ENCODE measurements at regions not wholly inside any gene's neighbourhood (a gene's known extent, or its start where the extent isn't known, plus 50 kb on each side); places are given as distances from the start of the nearest gene placed in this dataset.
"Not testable (repeated sequence)": the region's sequence is repeated elsewhere in the genome, so short reads cannot be mapped to it uniquely, and the experiment has no call there.

DNA sequence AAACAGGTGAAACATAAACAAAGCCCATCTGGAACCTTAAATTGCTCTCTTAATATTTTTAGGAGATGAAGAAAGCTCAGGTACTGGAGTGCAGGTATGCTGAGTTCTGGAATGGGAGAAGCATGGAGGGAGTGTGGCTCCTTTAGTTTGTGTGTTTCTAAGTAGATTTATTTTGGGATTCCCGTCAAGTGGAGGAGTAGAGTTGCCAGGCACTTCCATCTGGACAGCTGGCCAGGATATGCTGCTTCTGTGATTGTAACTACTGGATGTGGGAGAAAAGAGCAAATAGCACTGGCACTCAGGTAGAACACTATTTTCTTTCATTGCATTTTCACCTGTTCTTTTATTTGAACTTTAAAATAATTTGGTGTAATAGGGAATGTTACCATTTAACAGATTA is 182.3 kb upstream of the MAST4 start:
- DNase-seq (ENCODE audit: low read depth, low spot score), result no peak

DNA sequence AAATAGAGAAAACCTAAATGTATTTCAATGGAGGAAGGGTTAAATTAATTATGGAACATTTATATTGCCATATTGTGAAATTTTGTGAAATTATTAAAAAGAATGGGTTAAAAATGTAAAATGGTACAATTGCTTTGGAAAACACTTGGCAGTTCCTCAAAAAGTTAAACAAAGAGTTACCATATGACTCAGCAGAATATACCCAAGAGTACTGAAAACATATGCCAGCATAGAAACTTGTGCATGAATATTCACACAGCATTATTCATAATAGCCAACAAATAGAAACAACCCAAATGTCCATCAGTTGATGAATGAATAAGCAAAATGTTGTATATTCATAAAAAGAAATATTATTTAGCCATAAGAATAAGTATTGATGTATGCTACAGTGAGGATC is 181.0 kb upstream of the MAST4 start:
- peak; percentile 25 for DNase-seq (ENCODE audit: low read depth, low spot score)

DNA sequence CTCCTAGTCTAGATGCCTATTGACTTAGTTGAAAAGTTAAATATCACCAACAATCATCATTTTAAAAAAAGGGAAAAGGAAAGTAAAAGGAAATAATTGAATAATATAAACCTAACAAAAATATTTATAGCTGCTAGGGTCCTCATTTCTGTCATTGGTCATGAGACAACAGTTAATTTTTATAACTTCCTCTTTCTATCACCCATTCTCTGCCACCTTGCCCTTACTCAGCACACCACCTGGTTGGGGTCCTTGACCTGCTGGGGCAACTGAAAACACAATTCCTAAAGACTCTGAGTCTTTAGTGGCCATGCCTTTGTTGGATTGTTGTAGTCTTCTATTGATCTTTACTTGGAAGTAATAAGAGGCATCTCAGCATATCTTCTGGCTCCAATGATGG is 179.5 kb upstream of the MAST4 start:
- no peak for DNase-seq (ENCODE audit: low read depth, low spot score)

DNA sequence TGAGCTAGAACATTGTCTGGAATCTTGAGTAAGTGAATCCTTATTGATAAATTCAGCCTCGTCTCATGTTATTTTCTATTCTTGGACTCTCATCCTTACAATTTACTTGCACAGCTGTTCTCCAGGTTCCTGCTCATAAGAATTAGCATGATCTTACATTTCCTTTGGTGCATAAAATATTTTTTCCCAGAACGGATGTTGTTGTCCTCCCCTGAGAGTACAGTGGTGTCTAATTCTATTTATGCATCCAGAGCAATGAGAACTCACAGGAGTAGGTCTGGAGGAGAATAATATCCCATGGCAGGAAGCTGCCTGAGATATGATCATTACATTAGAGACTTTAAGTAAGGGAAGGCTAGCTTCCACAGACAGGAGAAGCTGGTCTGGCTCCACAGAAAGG is 178.4 kb upstream of the MAST4 start:
- DNase-seq (ENCODE audit: low read depth, low spot score), result no peak

DNA sequence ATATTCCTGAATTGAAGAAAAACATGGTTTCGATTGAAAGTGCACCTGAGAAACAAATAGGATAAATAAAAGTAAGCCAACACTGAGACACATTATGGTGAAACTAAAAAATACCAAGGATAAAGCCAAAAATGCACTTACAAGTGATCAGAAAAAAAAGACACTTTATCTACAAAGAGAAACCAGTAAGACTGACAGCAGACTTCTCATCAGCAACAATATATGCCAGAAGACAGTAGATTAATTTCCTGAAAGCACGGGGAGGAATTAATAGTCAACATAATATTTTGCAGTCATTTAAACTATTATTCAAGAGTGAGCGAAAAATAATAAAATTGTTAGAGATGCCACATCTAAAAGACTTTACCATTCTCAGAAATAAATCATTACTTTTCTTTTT is 172.7 kb upstream of the MAST4 start:
- no peak for DNase-seq (ENCODE audit: low read depth, low spot score)

DNA sequence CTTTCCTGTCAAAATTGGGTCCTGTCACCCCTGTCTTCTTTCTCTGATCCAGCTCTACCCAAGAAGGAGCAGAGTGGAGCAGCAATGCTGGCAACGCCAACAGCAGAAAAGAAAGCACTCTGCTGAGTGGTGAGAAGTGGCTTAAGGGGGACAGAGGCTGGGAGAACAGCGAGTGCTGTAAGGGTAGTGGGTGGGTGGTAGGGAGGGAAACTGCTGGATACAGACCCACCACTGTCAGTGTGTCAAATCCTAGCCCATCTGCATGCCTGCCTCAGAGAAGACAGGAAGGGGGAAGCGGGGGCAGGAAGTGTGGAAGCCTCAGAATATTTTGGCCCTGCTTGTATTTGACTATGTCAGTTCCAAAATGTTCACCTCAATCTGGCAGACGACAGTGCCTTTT is 170.4 kb upstream of the MAST4 start:
- DNase-seq (ENCODE audit: low read depth, low spot score), result no peak

DNA sequence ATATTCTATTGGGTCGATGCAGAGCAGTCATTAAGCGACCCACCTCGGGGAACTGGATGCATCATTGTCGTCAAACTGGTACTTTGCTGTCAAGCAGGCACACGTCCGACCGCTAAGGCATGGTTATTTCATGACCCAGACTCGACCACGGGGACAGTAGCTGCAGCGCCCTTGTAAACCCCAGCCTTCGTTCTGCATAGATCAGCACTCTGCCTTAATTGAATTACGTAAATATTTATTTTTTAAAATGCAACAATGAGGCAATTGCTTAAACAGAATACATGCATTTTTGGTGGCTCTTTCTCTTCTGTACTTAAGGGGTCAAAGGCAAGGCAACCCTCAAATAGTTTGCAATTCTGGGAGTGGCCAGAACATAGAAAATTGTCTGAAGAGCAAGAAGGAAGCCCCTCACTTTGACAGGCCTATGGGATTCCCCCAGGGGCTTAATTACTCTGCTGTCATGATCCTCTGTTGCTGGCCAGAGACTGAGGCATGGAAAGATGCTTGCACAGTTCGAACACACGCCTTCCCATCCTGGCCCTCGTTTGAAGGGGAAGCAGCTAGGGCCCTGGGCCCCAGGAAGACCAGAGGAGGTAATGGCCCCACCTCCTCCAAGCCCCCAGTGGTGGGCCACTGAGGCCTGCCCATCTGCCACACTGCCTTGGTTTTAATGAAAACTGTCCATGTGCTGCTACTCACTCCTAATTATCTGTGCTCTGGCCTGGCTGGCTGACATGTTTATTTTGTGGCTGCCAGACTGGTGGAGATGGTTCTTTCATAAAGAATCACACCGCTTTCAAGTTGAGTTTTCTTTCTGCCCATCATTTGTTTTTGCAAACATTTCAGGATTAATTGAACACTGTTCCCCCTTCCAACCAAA is 169.7 kb upstream of the MAST4 start:
- DNase-seq (ENCODE audit: low read depth, low spot score), result no peak

DNA sequence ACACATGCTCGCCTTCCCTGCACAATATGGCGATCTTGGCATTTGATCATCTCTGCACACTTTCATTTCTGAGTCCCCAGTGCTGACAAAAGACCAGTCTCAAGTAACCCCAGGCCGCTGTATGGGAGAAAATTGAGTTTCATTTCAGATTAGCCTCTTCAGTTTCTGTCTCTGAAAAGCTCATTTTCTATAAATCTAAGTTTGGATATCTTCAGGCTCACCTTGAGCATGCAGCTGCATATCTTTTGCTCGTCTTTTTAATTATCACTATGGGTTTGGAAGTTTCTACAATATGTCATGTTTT is 169.1 kb upstream of the MAST4 start:
- peak; percentile 23 for DNase-seq (ENCODE audit: low read depth, low spot score)

DNA sequence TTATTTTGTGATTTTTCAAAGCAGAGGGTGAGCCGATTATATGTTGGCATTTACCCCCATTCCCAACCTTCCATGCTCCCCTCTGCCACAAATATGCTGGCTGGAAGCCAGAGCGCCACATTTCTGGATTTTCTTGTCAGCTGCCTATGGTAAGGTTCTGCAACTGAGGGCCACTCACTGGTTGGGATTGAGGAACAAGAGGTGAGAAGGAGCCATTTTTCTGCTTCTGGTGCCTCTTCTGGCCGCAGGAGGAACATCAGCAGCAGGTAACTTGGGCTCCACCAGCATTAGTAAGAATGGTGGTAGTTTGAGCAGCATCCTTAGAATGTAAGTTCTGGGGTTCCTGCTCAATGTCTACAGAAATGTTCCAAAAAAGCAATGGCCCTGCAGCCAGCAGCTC is 159.5 kb upstream of the MAST4 start:
- no peak for DNase-seq (ENCODE audit: low read depth, low spot score)

DNA sequence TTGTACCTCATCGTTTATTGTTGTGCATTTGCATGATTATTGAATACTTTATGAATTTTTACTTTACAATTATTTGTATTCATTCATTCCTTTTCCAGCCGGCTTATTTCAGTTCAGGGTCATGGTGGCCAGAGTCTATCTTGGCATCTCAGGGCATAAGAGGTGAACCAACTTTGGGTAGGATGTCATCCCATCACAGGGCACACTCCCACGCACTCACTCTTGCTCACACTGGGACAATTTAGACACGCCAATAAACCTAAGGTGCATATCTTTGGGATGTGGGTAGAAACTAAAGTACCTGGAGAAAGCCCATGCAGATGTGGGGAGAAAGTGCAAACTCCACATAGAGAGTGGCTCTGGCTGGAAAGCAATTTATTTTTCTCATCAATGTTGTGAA is 158.1 kb upstream of the MAST4 start:
- DNase-seq (ENCODE audit: low read depth, low spot score), result no peak

DNA sequence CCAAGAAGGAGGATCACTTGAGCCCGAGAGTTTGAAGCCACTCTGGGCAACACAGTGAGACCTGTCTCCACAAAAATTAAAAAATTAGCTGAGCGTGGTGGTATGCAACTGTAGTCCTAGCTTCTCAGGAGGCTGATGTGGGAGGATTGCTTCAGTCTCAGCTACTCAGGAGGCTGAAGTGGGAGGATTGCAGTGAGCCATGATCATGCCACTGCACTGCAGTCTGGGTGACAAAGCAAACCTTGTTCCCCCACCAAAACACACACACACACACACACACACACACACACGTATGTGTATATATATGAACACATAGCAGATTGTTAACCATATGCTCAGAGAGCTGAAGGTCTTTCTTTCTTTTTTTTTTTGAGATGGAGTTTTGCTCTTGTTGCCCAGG is 157.5 kb upstream of the MAST4 start:
- no peak for DNase-seq (ENCODE audit: low read depth, low spot score)

DNA sequence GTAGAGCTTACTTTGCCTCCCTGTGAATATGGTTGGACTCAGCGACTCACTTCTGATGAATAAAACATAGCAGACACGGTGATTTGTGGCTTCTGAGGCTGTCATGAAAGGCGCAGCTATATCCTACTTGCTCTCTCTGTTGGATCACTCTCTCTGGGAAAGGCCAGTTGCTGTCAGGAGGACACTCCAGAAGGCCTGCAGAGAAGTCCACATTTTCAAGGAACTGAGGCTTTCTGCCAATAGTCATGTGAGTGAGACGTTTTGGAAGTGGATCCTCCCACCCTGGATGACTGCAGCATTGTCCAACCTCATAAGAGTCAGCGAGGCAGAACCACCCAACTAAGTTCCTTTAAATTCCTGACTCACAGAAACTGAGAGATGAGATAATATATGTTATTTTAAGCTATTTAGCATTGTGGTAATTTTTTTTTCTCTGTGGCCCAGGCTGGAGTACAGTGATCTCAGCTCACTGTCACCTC is 156.0 kb upstream of the MAST4 start:
- peak; percentile 68 for DNase-seq (ENCODE audit: low read depth, low spot score)

DNA sequence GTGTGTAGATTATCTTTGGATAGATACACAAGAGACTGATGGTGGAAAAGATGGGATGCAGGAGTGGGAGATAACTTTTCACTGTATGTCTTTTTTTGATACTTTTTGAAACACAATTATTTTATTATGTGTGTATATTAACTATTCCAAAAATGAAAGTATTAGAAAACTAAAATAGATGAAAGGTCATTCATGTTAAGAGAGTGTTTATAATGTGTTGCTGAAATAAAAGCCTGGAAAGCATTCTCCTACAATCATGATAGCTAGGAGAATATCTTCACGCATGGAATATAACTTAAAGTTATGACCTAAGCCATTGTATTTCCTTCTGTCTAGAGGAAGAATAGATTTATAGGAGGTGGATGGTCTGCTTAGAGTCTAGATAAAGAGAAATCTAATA is 154.8 kb upstream of the MAST4 start:
- DNase-seq (ENCODE audit: low read depth, low spot score), result no peak

DNA sequence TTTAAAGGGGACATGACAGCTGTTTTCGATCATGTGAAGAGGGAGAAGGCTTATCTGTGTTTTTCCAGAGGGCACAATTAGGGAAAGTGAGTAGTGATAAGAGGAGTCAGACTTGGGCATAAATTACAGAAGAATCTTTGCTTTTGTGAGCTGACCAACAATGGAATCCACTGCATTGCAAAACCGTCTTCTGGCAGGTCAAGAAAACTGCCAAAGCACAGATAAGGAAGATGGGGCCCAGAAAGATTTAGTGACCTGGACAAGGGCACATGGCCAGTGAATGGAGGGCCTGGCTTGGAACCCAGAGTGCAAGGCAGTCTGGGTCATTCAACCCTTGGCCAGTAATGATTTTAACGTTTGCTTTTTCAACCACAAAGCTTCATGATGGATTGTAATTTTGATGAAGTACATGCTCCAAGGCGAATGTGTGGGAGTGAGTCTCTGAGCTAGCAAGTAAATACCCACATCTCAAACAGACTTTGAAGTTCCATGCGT is 153.2 kb upstream of the MAST4 start:
- DNase-seq (ENCODE audit: low read depth, low spot score), result peak; percentile 14

DNA sequence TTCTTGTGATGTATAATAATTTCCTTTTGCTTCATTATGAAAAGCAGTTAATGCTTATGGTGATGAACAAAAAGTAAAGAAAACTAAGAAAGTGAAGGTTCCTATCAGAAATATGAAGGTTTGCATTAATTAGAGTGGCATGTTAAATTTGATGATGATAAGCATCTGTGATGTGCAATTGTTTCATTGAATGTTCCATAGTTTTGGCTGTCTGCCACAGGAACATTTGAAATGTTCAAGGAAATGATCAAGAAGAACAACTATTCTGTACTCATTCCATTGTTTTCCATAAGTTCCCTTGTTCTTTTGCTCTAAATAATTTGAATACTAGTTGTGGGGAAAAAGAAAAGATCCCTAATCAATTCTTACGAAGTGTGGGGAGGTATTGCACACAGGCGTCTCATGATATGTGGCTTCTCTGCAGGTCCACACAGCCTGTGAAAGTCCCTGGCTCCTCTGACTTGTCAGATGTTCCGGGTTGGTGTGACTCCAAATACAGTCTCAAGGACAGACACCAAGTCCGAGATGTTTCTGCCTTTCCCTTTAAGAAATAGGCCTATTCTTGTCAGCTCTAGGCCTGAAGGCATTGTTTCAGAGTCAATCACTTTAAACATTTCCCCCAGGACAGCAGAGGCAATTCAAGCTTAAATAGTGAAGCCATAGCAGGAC is 152.6 kb upstream of the MAST4 start:
- DNase-seq (ENCODE audit: low read depth, low spot score), result no peak

DNA sequence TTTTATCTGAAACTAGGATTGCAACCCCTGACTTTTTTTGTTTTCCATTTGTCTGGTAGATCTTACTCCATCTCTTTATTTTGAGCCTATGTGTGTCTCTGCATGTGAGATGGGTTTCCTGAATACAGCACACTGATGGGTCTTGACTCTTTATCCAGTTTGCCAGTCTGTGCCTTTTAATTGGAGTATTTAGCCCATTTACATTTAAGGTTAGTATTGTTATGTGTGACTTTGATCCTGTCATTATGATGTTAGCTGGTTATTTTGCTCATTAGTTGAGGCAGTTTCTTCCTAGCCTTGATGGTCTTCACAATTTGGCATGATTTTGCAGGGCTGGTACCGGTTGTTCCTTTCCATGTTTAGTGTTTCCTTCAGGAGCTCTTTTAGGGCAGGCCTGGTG is 148.1 kb upstream of the MAST4 start:
- not testable (repeated sequence) for DNase-seq (ENCODE audit: low read depth, low spot score)

DNA sequence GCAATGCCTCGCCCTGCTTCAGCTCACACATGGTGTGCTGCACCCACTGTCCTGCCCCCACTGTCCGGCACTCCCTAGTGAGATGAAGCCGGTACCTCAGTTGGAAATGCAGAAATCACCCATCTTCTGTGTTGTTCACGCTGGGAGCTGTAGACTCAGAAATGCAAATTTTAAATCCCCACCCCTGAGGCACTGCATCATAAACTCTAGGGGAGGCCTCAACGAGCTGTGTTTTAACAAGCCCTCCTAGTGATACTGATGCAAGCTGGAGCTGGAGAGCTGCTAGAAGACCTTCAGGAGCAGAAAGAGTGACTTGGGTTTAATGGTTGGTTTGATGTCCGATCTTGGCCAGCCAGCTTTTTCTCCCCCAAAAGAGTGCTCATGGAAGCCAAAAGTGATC is 146.0 kb upstream of the MAST4 start:
- no peak for DNase-seq (ENCODE audit: low read depth, low spot score)

DNA sequence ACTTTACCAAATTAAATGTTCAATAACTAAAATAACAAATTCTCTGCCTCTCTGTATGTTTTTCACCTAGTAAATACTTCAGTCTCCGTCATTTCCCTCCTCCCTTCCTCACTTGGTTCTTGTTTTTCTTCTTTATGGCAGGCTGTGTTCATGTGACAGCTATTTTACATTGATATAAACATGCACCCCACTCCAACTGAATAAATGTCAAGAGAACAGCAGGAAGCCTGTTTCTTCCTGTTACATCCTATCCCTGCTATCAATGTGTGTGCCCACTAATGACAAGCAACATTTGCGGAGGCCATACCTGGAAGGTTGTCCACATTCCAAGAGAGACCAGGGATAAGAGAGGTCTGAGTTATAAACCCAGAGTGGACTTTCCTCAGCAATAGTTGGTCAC is 145.2 kb upstream of the MAST4 start:
- no peak for DNase-seq (ENCODE audit: low read depth, low spot score)

DNA sequence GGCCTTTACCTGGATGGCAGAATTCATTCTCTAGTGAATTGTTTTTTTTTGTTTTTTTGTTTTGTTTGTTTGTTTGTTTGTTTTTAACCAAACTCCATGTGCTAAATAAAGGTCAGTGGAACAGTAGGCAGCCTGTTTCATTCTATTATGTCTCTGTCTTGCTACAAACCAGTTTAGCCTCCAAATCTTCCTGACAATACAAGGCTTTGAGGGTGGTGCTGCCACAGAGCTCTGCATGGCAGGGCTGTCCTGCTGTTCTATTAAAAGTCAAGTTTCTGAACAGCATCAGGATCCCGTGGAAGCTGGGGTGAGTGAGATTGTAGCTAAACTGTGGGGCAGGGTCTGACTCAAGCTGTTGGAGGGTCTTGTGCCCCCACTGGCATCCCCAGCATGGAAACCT is 144.1 kb upstream of the MAST4 start:
- no peak for DNase-seq (ENCODE audit: low read depth, low spot score)

DNA sequence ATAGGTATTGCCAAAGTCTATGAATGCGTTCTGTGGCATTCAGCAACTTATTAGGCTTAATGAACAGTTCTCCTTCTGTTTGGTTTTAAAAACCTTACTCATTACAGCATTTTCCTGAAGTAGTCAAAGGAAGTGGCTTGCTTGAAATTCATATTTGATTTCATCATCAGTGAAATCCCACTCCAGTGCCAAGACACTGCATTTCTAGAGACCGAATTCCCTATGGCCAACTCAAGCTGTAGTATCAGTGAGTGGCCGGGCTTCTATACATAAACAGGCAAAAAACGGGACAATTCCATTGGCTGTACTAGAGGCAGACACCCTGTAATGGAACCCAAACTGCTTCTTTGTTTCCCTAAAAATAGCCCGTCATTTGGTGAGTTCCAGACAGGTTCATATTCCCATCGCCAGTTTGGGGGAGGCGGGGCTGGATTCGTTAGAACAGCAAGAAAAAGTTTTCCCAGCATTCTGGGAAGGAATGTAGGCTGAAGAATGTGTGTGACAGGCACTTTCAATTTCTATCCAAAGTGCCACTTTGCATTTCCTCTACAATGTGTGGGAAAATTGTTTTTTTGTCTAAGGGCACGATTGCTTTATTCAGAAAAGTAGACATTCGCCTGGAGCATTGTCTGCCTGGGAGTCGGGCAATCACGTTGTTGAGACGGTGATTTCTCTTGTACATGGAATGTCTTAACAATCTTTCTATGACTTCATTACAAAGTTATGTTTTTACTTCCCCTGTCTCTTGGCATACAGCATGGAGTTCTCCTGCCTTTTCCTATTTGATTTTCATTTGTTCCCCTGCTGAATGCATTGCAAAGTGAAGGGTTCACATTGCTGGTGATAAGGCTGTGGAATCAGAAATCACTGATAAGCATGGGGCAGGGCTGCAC is 141.8 kb upstream of the MAST4 start:
- peak; percentile 88 for DNase-seq (ENCODE audit: low read depth, low spot score)

DNA sequence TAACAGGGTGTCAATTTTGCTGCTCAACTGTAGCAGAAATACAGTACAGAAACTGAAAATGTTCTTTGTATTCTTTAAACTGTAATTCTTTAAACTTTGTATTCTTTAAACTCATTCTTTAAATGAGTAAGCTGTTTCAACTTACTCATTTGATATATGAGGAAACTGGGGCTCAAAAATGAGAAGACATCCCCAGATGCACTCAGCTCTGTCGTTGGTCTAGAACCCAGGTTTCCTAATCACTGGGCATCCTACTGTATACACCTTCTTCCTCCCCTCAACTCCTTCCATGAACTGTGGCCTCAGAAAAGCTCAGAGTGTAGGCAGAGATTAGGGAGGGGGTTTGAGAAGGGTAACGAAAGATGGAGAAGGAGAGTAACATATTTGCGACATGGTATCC is 136.5 kb upstream of the MAST4 start:
- no peak for DNase-seq (ENCODE audit: low read depth, low spot score)

DNA sequence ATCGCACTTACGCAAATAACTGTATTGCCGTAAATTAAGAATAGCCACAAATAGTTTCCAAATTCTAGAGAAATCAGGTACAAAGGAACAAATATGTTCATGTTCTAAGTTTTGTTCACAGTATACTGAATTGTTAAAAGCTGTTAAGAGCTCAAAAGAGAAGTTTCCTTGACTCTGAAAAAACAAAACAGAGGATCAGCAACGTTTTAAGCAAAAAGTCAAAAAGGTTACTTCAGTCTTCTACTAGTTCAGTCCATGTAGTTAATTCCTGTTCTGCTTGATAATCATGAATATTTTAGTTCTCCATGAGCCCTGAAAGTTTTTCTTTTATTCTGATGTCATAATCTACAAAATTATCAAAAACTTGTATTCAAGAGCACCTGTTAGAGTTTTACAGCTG is 128.6 kb upstream of the MAST4 start:
- no peak for DNase-seq (ENCODE audit: low read depth, low spot score)
